ENCODE measurements at regions not wholly inside any gene's neighbourhood (a gene's known extent, or its start where the extent isn't known, plus 50 kb on each side); places are given as distances from the start of the nearest gene placed in this dataset.

DNA sequence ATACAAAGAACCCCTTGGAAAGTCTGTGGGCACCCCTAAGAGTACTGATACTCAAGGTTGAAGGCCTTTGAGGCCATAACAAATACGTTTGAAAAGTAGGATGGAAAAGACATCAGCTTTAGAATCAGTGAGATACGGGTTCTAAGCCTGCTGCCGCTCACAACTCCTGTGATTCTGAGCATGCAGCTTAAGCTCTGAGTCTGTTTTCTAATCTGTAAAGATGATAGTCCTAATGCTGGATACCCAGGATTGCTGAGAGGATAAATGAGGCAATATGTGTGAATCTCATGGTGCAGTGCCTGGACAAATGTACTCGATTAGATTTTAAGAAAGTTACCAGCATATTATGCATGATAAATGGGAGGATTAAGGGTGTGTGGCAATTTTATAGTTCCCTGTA lies 321.0 kb upstream of the HSF2 start:
- no peak for DNase-seq

DNA sequence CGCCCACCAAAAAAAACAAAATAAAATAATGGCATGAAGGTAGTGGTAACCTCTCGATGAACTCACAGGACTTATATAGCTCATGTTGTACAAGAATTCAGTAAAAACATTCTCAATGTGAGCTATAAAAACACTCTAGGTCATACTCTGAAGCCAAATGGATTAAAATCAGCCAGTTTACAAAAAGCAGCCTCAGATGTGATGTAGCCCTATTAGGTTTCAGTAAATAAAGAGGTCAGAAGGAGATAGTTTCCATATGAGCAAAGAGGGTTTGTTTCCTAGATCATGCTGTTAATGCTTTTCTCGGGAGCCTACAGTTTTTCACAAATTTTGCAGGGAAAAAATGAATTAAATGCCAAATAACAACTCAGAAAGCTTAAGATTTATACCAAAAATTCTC lies 319.5 kb upstream of the HSF2 start:
- no peak for DNase-seq

DNA sequence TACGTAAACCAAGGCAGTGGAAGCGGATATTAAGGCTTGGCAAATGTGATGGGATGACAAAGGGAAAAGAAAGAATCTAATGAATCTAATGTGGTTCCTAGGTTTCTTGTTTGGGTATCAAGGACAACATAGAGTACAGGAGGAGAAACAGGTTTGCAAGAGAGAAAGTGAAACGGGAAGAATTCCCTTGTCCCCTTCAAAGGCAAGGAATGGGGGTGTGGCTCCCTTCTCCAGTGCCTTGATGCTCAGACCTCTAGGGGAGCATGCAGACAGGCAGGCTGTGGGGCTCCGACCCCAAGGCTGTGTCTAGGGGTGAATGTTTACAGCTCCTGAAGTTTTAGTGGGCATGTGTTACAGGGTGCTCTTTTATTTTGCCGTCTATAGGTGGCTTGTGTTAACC lies 317.5 kb upstream of the HSF2 start:
- no peak for DNase-seq

DNA sequence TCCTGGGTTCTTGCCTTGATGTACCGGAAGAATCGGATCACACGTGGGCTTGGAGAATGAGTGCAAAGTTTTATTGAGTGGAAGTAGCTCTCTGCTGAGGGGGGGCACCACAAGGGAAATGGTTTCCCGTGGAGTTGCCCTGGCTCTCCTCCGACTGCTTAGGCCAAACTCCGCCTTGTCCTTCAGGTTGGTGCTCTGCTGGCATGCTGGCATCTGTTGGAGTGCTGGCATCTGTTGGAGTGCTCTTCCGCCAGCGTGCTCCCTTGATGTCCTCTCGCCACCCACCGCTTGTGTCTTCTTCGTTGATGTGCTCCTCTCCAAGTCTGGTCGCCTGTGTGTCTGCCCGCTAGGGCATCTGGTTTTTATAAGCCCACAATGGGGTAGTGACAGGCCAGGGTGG lies 317.1 kb upstream of the HSF2 start:
- DNase-seq: no peak

DNA sequence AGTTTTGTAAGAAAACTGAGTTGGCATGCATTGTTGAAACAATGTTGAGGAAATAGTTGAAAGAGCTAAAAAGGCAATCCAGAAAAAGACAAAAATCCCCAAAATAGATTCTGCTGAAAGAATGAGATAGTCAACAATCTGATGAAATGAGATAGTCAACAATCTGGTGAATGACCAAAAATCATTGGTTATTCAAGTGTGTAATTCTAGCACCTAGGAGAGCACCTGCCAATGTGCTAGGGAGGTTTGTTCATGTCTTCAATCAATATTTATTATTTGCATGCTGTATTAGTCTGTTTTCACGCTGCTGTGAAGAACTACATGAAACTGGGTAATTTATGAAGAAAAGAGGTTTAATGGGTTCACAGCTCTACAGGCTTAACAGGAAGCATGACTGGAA lies 307.1 kb upstream of the HSF2 start:
- no peak for DNase-seq

DNA sequence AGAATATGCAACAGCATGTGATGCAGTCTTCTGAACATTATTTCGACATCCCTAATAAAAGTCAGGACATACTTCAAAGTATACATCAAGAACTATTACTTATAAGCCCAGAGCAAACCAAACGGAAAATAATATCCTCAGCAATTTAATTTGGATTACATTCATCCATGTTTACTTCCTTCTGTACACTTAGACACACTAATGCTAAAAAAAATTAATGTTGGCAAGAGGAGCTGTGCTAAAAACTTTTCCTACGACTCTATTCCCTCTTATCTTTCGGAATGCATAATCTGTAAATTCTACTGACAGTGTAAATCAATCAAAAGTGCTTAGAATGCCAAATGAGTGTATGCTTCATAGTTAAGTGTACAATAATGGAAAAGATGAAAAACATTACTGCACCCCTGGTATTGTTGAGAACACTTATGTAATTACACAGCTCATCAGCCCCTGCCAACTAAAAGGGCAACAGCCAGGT lies 301.2 kb upstream of the HSF2 start:
- no peak for DNase-seq

DNA sequence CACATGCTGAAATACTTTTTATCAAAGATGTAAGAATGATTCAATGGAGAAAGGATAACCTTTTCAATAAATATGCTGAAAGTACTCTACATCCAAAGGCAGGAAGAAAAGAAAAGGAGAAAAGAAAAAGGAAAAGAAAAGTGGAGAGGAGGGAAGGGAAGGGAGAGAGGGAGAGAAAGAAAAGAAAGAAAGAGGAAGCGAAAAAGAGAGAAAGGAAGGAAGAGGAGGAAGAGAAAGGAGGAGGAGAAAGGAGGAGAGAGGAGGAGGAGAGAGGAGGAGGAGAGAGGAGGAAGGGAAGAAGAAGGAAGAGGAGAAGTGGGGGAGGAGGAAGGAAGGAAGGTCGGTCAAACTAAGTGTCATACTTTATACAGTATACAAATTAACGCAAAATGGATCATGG lies 297.4 kb upstream of the HSF2 start:
- DNase-seq: no peak

DNA sequence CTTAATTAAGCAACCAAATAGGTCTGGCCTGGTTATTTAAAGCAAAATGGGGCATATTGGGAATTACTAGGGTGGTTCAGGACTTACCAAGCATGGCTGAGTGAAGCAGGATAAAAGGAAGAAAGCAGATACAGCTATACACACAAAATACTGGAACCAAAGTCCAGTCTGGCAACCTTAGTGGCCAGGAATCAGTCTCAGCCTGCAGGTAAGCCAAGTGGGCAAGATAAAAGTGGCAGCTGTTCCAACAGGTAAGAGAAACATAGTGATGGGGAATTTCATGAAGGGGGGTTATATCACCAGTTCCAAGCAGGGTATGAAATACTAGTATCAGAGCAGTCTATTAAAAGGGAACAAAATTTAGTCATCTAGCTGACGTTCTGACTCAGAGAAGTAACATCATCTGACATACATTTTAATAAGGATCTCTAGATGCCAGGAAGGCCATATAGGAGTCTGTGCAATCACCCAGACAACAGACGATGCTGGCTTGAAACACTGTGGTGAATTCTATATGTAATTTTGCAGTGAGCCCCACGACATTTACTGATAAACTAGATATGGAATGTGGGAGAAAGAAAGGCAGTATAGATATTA lies 292.1 kb upstream of the HSF2 start:
- DNase-seq: no peak

DNA sequence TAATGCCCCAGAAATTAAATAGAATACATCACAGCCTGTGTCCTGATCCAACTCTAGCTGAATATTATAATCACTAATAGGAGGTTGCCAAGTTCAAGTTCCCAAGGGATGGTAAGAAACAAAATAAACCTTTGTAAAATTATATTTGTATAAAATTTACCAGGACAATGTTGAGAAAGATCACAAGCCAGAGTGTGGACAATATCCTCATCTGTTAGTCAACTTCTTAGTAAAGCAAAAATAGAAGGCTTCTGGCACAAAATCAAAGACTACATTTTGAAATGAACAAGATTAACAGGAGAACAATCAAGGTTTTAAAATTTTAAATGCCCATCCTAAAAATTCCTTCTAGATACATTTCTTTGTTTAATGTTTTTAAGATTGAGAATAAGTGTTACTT lies 290.4 kb upstream of the HSF2 start:
- no peak for DNase-seq

DNA sequence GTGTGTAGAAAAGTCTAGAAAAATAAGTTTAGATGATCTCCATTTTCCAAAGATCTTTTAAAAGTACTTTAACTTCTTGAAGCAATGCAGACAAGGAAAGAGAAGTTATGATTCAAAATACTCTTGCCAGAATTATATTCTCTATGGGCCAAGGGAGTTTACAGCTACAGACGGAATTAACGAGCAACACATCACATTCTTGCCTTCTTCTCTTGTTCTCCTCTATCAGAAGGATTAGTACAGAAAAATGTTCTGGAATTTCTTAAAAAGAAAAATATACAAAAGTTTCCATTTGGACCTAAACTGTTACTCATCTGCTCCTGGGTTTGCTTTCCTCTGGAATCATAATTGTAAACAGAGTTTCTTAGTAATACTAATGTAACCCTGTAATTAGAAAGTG lies 284.7 kb upstream of the HSF2 start:
- DNase-seq: no peak

DNA sequence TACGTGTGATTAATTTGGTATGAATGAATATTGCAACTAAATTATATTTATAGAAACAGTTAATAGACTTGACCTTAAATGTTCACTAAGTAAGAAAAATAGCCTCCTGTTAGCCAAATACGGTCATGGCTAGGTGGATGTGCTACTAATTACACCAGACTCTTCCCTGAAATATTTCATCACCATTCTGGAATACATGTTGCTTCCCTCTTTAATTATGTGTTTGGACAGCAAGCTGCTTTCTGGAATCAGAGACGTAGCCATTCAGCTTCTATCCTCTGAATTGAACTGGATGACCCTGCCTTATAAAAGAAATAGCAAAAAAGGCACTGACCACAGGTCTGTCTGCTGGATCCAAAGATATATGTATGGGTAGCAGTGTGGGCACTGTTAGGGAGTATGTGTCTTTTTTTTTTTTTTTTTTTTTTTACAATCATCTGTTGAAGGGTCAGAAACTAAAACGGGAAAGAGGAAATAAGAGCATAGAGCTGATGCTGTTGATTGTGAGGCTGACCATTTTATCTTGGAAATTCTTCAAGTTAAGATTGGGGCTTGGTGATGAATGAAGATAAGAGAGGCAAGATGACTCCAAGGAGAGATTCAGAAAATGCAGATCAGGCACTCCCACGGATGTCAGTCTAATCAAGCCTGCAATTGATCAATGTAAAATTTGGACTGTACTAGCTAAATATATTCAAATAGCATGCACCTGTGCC lies 283.2 kb upstream of the HSF2 start:
- DNase-seq: no peak

DNA sequence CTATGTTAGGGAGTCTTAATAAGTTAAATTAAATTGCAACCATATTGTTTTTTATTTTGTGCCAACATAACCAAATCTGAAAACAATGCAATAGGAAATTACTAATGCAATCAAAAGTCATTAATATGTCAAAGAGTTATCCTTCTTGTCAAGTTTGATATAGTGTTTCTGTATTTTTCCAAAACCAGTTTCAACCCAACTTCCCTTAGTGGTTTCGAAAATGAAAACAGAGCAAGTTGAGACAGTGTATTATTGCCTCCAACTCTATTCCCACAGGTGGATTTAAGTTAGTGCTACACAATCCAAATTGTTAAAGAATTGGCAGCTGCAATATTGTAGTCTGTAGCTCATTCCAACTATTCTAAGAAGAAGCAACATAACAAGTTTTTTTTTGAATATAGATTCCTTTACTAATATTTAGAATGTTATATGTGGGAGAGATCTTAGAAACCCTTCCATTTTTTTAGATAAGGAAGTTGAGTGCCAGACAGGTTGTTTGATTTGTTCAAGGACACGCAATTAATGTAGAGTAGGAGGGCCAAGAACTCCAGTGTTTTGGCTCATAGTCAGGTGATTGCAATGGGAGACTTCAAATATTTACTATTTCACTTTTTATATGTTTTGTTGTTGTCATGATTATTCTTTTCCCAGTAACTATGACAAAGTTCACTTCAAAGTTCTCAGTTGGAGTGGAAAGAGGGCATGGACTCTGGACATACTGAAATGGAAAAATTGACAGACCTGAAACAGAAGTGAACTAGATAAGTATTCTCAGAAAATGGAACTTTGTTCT lies 282.4 kb upstream of the HSF2 start:
- DNase-seq: no peak

DNA sequence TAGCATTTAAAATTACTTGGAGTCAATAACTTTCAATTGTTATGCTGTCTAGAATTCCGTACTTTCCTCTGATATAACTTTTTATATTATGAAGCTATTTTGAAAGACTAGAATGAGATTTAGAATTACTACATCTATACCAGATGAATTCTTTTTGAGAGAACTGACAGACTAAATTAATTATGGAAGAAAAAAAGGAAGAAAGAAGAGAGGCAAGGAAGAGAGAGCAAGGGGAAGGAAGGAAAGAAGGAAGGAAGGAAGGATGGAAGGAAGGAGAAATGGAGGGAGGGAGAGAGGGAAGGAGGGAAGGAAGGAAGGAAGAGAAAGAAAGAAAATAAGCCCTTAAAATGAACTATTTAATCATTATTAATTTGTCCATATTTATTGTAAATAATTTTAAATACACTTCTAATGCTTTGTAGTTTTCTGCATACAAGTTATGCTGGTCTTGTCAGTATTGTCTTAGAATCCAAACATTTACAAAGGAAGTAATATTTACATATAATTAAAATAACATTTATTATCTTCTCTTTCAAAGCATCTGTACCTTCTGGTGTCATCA lies 280.4 kb upstream of the HSF2 start:
- no peak for DNase-seq

DNA sequence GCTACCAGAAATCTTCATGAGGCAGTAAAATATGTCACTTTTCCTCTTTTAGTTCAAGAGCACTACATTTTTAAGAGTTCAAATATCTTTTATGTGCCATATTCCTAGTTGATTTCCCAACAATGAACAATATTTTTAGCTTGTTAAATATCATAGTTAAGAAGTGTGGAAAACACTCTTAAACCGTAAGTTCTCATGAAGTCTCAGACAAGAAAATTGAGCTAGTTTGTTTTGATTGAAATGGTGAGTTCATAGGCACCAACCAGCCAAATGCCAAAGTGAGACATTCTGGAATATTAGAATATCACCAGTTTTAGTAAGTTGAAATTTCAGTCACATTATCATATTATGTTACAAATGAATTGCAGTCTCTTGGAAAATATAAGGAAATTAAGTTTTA lies 277.2 kb upstream of the HSF2 start:
- no peak for DNase-seq

DNA sequence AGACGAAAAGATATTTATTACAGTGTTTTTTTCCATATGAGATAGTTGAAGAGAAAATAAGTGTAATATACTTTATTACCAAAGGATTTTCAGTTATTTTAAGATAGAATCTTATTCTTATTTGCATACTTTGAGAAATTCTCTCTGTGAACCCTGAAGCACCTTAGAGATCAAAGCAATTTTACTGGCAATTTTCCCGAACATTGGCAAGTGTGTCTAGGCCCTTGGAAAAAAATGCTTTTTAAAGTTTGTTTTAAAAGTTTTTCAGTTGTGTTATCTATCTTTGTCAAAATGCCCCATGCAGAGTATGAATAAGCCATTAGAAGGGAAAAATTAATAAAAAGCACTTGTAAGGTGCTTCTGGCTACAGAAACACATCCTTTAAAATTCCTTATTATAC lies 276.8 kb upstream of the HSF2 start:
- no peak for DNase-seq

DNA sequence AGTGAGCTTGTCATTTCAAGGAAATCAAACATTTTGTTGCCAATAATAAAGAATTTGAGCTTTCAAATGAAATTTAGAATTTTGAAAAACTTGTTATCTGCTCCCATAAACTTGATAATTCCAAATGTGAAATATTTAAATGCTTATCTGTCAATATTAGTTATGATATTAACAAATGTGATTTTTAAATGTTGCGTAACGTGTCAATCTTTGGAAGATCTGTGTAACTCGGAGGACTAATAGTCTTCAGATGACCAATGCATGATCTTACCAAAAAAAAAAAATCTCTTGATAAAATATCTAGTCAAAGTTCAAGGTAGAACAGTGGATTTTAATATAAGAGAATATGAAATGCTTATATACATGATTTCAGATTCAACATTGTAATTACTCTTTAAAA lies 274.5 kb upstream of the HSF2 start:
- no peak for DNase-seq

DNA sequence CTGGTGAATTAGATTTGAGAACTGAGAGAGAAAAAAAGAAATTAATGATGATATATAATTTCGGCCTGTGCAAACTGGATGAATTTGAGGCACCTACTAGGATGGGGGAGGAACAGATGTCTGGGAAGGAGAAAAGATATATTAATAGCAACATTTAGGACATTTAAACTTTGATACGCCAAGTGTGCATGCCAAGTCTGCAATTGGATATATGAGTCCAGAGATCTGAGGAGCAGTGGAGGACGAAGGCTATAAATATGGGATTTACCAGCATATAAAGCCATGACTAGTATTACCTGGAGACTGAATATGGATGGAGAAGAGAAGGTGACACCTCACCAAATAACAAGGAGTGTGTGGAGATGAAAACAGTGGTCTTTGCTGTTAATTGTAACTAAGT lies 272.6 kb upstream of the HSF2 start:
- no peak for DNase-seq

DNA sequence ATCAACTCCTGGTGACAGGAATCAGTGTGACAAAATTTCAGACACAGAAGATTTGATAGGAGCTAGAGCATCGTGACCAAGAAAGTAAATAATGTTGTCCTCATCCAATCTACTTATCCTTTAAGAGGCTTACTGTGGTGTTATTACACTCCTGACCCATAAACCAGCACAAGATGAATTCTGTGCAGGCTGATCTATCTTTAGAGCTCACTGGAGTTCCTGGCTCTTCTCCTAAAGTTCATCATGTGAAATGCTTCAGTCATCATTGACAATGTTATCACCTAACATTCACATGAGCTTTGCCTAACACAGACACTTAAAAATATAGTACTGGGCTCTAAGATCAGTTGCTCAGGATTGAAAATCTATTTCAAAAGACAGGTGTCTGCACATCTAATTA lies 271.0 kb upstream of the HSF2 start:
- no peak for DNase-seq

DNA sequence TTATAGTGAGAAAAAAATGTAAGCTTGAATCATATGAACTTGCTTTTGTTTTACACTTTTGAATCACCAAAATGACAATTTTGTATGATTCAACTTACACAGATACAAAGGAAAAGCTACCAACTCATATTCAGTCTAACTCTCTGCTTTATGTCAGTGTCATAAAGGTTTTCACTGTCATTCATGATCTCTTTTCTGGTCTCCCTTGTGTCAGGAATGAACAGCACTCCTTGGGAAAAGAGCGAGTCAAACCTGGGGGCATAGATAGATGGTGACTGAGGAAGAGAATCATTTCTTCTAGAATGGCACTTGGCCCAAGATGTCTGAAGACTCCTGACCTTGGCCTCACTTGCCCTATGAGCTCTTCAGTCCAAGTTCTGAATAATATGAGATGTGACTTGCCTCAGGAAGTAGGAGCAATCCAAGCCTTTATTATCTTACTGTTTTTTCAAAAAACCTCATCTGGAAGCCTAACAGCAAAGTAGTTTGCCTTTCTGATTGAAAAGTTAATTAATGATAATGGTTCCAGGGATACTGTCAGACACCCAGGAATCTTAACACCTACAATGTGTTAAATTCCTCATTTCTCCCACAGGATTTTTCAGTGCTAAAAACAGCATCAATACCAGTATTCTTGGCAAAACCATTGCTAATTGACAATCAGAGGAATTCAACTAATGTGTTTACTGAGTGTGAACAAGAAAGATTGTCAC lies 270.0 kb upstream of the HSF2 start:
- no peak for DNase-seq

DNA sequence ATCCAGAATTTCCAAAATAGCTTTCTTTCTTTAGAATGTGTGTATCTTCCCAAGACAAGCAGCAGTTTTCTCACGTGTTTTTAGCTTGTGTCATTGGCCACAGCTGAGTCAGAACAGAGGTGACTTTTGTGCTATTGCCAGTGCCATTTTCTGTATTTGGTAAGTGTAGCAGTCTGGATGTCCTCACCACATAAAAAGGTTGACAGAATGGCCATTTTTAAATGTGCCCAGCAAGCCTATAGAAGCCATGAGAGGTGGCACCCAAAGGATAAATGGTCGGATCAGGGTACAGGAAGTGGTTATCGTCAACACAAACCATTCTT lies 269.5 kb upstream of the HSF2 start:
- no peak for DNase-seq

DNA sequence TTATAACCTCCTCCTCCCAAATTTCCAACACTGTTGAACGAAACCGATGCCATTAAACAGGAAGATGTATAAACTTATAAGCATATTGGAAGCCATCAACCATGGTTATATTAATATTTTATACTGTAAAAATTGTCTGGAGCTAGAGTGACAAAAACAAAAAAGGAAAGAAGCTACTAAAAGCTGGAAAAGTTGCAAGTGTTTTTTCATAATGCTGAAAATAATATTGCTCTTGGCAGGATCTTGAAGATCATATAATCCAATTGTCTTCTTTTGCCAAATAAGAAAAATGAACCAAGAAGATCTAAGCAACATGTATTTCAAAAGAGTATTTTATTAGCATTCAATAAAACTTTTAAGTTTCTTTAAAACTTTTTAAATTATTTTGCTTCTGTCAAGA lies 268.9 kb upstream of the HSF2 start:
- DNase-seq: no peak

DNA sequence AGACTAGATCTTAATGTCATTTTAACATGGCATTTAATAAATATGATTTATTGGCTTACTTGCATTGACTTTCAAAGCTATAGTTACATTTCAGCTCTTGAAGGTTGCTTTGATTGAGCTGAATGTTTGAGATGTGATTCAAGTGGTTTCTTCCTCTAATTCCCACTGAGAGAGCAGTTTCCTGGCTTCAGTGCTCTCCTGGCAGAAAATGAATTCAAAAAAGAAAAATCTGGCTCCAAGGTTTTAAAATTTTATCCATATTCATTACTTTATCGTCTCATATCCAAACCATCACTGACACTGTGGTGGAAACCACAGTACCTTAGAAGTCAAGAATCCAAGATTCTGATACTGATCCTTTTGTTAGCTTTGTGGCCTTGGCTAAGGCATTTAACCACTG lies 263.1 kb upstream of the HSF2 start:
- no peak for DNase-seq

DNA sequence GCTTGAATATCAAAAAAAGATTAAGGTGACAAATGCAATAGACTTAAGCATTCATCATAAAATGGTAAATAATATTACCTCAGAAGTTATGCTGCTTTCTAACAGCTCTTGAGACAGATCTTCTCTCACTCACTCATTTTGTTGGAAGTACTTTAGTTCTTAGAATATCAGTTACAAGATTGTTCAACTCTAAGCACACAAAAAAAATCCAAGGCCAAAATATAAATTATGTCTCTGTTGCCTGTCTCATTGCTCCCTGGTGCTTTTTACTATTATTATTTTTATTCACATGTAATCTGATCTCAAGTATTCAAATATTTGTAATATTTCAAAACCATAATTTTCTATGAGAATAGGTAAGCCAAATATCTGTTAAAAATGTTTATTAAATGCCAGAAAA lies 259.4 kb upstream of the HSF2 start:
- no peak for DNase-seq
